OCI-M2 (cell line): ENCODE measurements at regions not wholly inside any gene's neighbourhood (a gene's known extent, or its start where the extent isn't known, plus 50 kb on each side); places are given as distances from the start of the nearest gene placed in this dataset.

Experiments
- DNase-seq: peaks from one replicate; lab custom pipeline; 2025; ENCODE audit not compliant: unreplicated experiment; lab: John Stamatoyannopoulos, UW

GRCh38 chr12:98372340-98373024 lies 142.9 kb upstream of the TMPO start:
- DNase-seq, result no peak

GRCh38 chr12:98373025-98373554 lies 142.3 kb upstream of the TMPO start:
- no peak for DNase-seq

- DNase-seq, result no peak
These were observed 141.4 kb upstream of the TMPO start for GRCh38 chr12:98374007-98374406.

- DNase-seq, result no peak
These were observed 136.3 kb upstream of the TMPO start for GRCh38 chr12:98379106-98379505.

GRCh38 chr12:98385641-98386040 lies 129.7 kb upstream of the TMPO start:
- no peak for DNase-seq

- no peak for DNase-seq
These were observed 127.9 kb upstream of the TMPO start for GRCh38 chr12:98387444-98387843.

GRCh38 chr12:98388126-98388525 lies 127.3 kb upstream of the TMPO start:
- no peak for DNase-seq

- DNase-seq, result no peak
These were observed 125.8 kb upstream of the TMPO start for GRCh38 chr12:98389593-98389992.

- no peak for DNase-seq
These were observed 117.9 kb upstream of the TMPO start for GRCh38 chr12:98397323-98398105.

GRCh38 chr12:98399532-98399931 lies 115.9 kb upstream of the TMPO start:
- no peak for DNase-seq

GRCh38 chr12:98401427-98401826 lies 114.0 kb upstream of the TMPO start:
- DNase-seq, result no peak

- no peak for DNase-seq
These were observed 113.3 kb upstream of the TMPO start for GRCh38 chr12:98402091-98402490.

- no peak for DNase-seq
These were observed 112.7 kb upstream of the TMPO start for GRCh38 chr12:98402671-98403070.

GRCh38 chr12:98403385-98403784 lies 112.0 kb upstream of the TMPO start:
- no peak for DNase-seq

GRCh38 chr12:98403936-98404335 lies 111.5 kb upstream of the TMPO start:
- DNase-seq, result no peak

- DNase-seq, result no peak
These were observed 109.5 kb upstream of the TMPO start for GRCh38 chr12:98405805-98406366.

GRCh38 chr12:98406378-98406777 lies 109.0 kb upstream of the TMPO start:
- DNase-seq, result no peak

- DNase-seq, result no peak
These were observed 106.7 kb upstream of the TMPO start for GRCh38 chr12:98408681-98409080.

GRCh38 chr12:98409548-98409947 lies 105.8 kb upstream of the TMPO start:
- DNase-seq, result no peak

GRCh38 chr12:98410356-98410755 lies 105.0 kb upstream of the TMPO start:
- DNase-seq, result no peak

GRCh38 chr12:98416845-98417244 lies 98.5 kb upstream of the TMPO start:
- DNase-seq, result no peak

- no peak for DNase-seq
These were observed 98.1 kb upstream of the TMPO start for GRCh38 chr12:98417266-98417665.
